GM18507 (cell line): ENCODE measurements at regions not wholly inside any gene's neighbourhood (a gene's known extent, or its start where the extent isn't known, plus 50 kb on each side); places are given as distances from the start of the nearest gene placed in this dataset.

Experiments
- DNase-seq: peaks from one replicate; pipeline ENCODE4 v3.0.0; 2011; ENCODE audit warnings: low read depth; ENCODE audit not compliant: insufficient read length; ENCODE audit errors: extremely low spot score
- FAIRE-seq: peaks from 2 replicates; lab custom pipeline; 2011; peaks lifted over from hg19 to GRCh38; lab: Jason Lieb, UNC

GRCh38 chr22:27668828-27669797 lies 132.4 kb downstream of the MN1 start:
- FAIRE-seq (no peak), DNase-seq (no peak)

GRCh38 chr22:27669798-27670599 lies 131.6 kb downstream of the MN1 start:
- DNase-seq (no peak), FAIRE-seq (no peak)

- DNase-seq (no peak), FAIRE-seq (no peak)
These were observed 130.7 kb downstream of the MN1 start for GRCh38 chr22:27670701-27671412.

GRCh38 chr22:27671413-27671935 lies 130.1 kb downstream of the MN1 start:
- FAIRE-seq = no peak
- no peak for DNase-seq

GRCh38 chr22:27672721-27673418 lies 128.7 kb downstream of the MN1 start:
- DNase-seq = no peak
- FAIRE-seq = no peak

- DNase-seq (no peak), FAIRE-seq (no peak)
These were observed 127.7 kb downstream of the MN1 start for GRCh38 chr22:27673839-27674238.

- DNase-seq = no peak
- no peak for FAIRE-seq
These were observed 127.2 kb downstream of the MN1 start for GRCh38 chr22:27674261-27674923.

GRCh38 chr22:27676545-27677213 lies 124.9 kb downstream of the MN1 start:
- FAIRE-seq = no peak
- no peak for DNase-seq

- DNase-seq = no peak
- no peak for FAIRE-seq
These were observed 123.6 kb downstream of the MN1 start for GRCh38 chr22:27677905-27678458.

- DNase-seq (no peak), FAIRE-seq (no peak)
These were observed 122.4 kb downstream of the MN1 start for GRCh38 chr22:27679176-27679575.

GRCh38 chr22:27679693-27680488 lies 121.7 kb downstream of the MN1 start:
- DNase-seq (no peak), FAIRE-seq (no peak)

GRCh38 chr22:27680636-27681035 lies 120.9 kb downstream of the MN1 start:
- DNase-seq = no peak
- FAIRE-seq = no peak

GRCh38 chr22:27681037-27681436 lies 120.5 kb downstream of the MN1 start:
- FAIRE-seq (no peak), DNase-seq (no peak)

GRCh38 chr22:27682437-27682836 lies 119.1 kb downstream of the MN1 start:
- FAIRE-seq (no peak), DNase-seq (no peak)

GRCh38 chr22:27684901-27685300 lies 116.7 kb downstream of the MN1 start:
- no peak for DNase-seq
- FAIRE-seq = no peak

- DNase-seq = no peak
- no peak for FAIRE-seq
These were observed 116.0 kb downstream of the MN1 start for GRCh38 chr22:27685515-27685914.

- DNase-seq = no peak
- FAIRE-seq = no peak
These were observed 115.6 kb downstream of the MN1 start for GRCh38 chr22:27685970-27686369.
